ENCODE measurements at regions not wholly inside any gene's neighbourhood (a gene's known extent, or its start where the extent isn't known, plus 50 kb on each side); places are given as distances from the start of the nearest gene placed in this dataset.

- no peak overlapping the region for H3K4me2 ChIP-seq (ENCODE audit: low read depth, low read length)
- in situ Hi-C loops (cut with HindIII; ENCODE audit: extremely low pct_ligation_motif_present, low pct_unique_long_range_greater_than_20kb), result no loop called here
- H2AFZ ChIP-seq (ENCODE audit: low read length), result no peak overlapping the region
- CTCF ChIA-PET (ENCODE audit: low intra/inter-chr PET ratio, low total read pairs), result no interaction called here
- peaks cover 23% of the 10 kb centered on the region for H3K4me1 ChIP-seq (ENCODE audit: insufficient read depth, low read length)
- no TSS peak for BruUV-seq (replicated peaks)
- no peak overlapping the region for H3K27ac ChIP-seq (ENCODE audit: extremely low read length, insufficient read depth, low read length)
- no peak overlapping the region for H3K9ac ChIP-seq (ENCODE audit: insufficient read depth, low read depth, low read length)
- H3K4me3 ChIP-seq (replicated peaks in 1 of 3; ENCODE audit: insufficient read depth in 1 of 3, low read depth in 2 of 3, low read length in 3 of 3), result no peak overlapping the region
- TF ChIP-seq ZFP36L2 (CRISPR knock-in tag; IDR thresholded peaks at IDR 0.05) (no peak), HHEX (CRISPR knock-in tag; IDR thresholded peaks at IDR 0.05) (no peak), ZBTB14 (CRISPR knock-in tag; IDR thresholded peaks at IDR 0.05) (no peak), FOXM1 (CRISPR knock-in tag; IDR thresholded peaks at IDR 0.05) (no peak), ZFP82 (CRISPR knock-in tag; IDR thresholded peaks at IDR 0.05; ENCODE audit: borderline replicate concordance) (no peak), ZXDC (CRISPR knock-in tag; IDR thresholded peaks at IDR 0.05) (no peak), TBL1XR1 (IDR thresholded peaks at IDR 0.05; ENCODE audit: borderline replicate concordance, low read length, partially characterized antibody) (no peak)
- no peaks in the 10 kb centered on the region for H3K9me3 ChIP-seq (ENCODE audit: low read length)
- WGBS (ENCODE audit: low lambda C conversion rate), result 2% methylated on average over 4 of the region's 4 CpGs
- no peaks in the 10 kb centered on the region for H3K36me3 ChIP-seq (replicated peaks in 1 of 2; ENCODE audit: control insufficient read depth in 1 of 2, insufficient read depth in 2 of 2, low read length in 2 of 2)
- intact Hi-C loops (cut with micrococcal nuclease; ENCODE audit: unreplicated experiment), result no loop called here
- FAIRE-seq (no peak), DNase-seq (ENCODE audit: low spot score) (no peak), ATAC-seq (no peak)
- H3K27me3 ChIP-seq (ENCODE audit: control insufficient read depth in 1 of 2, insufficient read depth in 2 of 2, low read length in 2 of 2), result peaks cover 15 to 67% of the 10 kb centered on the region in 2 experiments
- POLR2A ChIA-PET, result no interaction called here
- H3K79me2 ChIP-seq (ENCODE audit: insufficient read depth, low read length), result no peaks in the 10 kb centered on the region
- H4K20me1 ChIP-seq (ENCODE audit: insufficient read depth, low read length), result peaks cover 3% of the 10 kb centered on the region; the same call in 1 of the 2 replicates
Observed at GRCh38 chr11:69974528-69974927, 103.6 kb upstream of the ANO1 start.

Data from HepG2 (cell line).